KG1 (cell line): ENCODE measurements at regions not wholly inside any gene's neighbourhood (a gene's known extent, or its start where the extent isn't known, plus 50 kb on each side); places are given as distances from the start of the nearest gene placed in this dataset.

Source experiments
- DNase-seq: peaks from one replicate; lab custom pipeline; 2025; lab: John Stamatoyannopoulos, UW

GRCh38 chr1:96002201-96002600, 719.4 kb upstream of the PTBP2 start:
- no peak for DNase-seq

- DNase-seq = no peak
Measured at GRCh38 chr1:96002969-96003964, 718.3 kb upstream of the PTBP2 start.

- DNase-seq = no peak
Measured at GRCh38 chr1:96009831-96010434, 711.7 kb upstream of the PTBP2 start.

- DNase-seq = no peak
Measured at GRCh38 chr1:96011606-96012005, 710.0 kb upstream of the PTBP2 start.

GRCh38 chr1:96016219-96016618, 705.4 kb upstream of the PTBP2 start:
- DNase-seq = no peak

- DNase-seq = no peak
Measured at GRCh38 chr1:96020378-96020777, 701.2 kb upstream of the PTBP2 start.

- DNase-seq = no peak
Measured at GRCh38 chr1:96025062-96025461, 696.5 kb upstream of the PTBP2 start.

- no peak for DNase-seq
Measured at GRCh38 chr1:96028071-96028470, 693.5 kb upstream of the PTBP2 start.

GRCh38 chr1:96030312-96030711, 691.3 kb upstream of the PTBP2 start:
- DNase-seq = no peak

GRCh38 chr1:96034006-96034405, 687.6 kb upstream of the PTBP2 start:
- DNase-seq = no peak

- DNase-seq = no peak
Measured at GRCh38 chr1:96036763-96037162, 684.8 kb upstream of the PTBP2 start.

GRCh38 chr1:96038636-96039035, 682.9 kb upstream of the PTBP2 start:
- DNase-seq = no peak

GRCh38 chr1:96039910-96040309, 681.7 kb upstream of the PTBP2 start:
- DNase-seq = no peak

- no peak for DNase-seq
Measured at GRCh38 chr1:96041470-96041869, 680.1 kb upstream of the PTBP2 start.

GRCh38 chr1:96048572-96049212, 672.9 kb upstream of the PTBP2 start:
- DNase-seq = peak; percentile 2

- peak; percentile 28 for DNase-seq
Measured at GRCh38 chr1:96049759-96050409, 671.7 kb upstream of the PTBP2 start.

GRCh38 chr1:96059276-96059675, 662.3 kb upstream of the PTBP2 start:
- DNase-seq = no peak

- no peak for DNase-seq
Measured at GRCh38 chr1:96059736-96060135, 661.8 kb upstream of the PTBP2 start.

GRCh38 chr1:96060621-96061020, 661.0 kb upstream of the PTBP2 start:
- no peak for DNase-seq

GRCh38 chr1:96072021-96072420, 649.6 kb upstream of the PTBP2 start:
- DNase-seq = no peak

GRCh38 chr1:96073100-96073499, 648.5 kb upstream of the PTBP2 start:
- no peak for DNase-seq

GRCh38 chr1:96074422-96074821, 647.2 kb upstream of the PTBP2 start:
- DNase-seq = no peak
